GM18909 (cell line): ENCODE measurements at regions not wholly inside any gene's neighbourhood (a gene's known extent, or its start where the extent isn't known, plus 50 kb on each side); places are given as distances from the start of the nearest gene placed in this dataset.
"Not testable (repeated sequence)": the region's sequence is repeated elsewhere in the genome, so short reads cannot be mapped to it uniquely, and the experiment has no call there.

ENCODE experiments used
- ATAC-seq: cut with Tn5 transposase; IDR thresholded peaks from one replicate; pipeline ENCODE4 v1.9.1; 2021; ENCODE audit warnings: mild to moderate bottlenecking; ENCODE audit not compliant: unreplicated experiment, poor library complexity

GRCh38 chr1:56095696-56096665 is 483.4 kb downstream of the PLPP3 start:
- no peak for ATAC-seq

GRCh38 chr1:56094168-56094567 is 485.2 kb downstream of the PLPP3 start:
- ATAC-seq: no peak

GRCh38 chr1:56092684-56093570 is 486.4 kb downstream of the PLPP3 start:
- ATAC-seq: no peak

- not testable (repeated sequence) for ATAC-seq
Observed at GRCh38 chr1:56089826-56090225, 489.5 kb downstream of the PLPP3 start.

- no peak for ATAC-seq
Observed at GRCh38 chr1:56084246-56084645, 495.1 kb downstream of the PLPP3 start.

- ATAC-seq: no peak
Observed at GRCh38 chr1:56081736-56082135, 497.6 kb downstream of the PLPP3 start.

GRCh38 chr1:56081173-56081572 is 498.2 kb downstream of the PLPP3 start:
- no peak for ATAC-seq

- ATAC-seq: no peak
Observed at GRCh38 chr1:56080123-56080522, 499.2 kb downstream of the PLPP3 start.

GRCh38 chr1:56079391-56079790 is 500.0 kb downstream of the PLPP3 start:
- ATAC-seq: no peak

GRCh38 chr1:56077206-56077605 is 502.2 kb downstream of the PLPP3 start:
- ATAC-seq: no peak

GRCh38 chr1:56074007-56074651 is 505.2 kb downstream of the PLPP3 start:
- no peak for ATAC-seq

GRCh38 chr1:56073614-56074006 is 505.8 kb downstream of the PLPP3 start:
- ATAC-seq: no peak

GRCh38 chr1:56073206-56073605 is 506.2 kb downstream of the PLPP3 start:
- ATAC-seq: no peak

- no peak for ATAC-seq
Observed at GRCh38 chr1:56072310-56072709, 507.1 kb downstream of the PLPP3 start.

GRCh38 chr1:56071351-56071750 is 508.0 kb downstream of the PLPP3 start:
- ATAC-seq: no peak

- ATAC-seq: no peak
Observed at GRCh38 chr1:56070601-56071000, 508.8 kb downstream of the PLPP3 start.

- no peak for ATAC-seq
Observed at GRCh38 chr1:56069824-56070223, 509.5 kb downstream of the PLPP3 start.

- ATAC-seq: no peak
Observed at GRCh38 chr1:56068908-56069307, 510.5 kb downstream of the PLPP3 start.

- no peak for ATAC-seq
Observed at GRCh38 chr1:56068210-56068609, 511.2 kb downstream of the PLPP3 start.

GRCh38 chr1:56065729-56066128 is 513.6 kb downstream of the PLPP3 start:
- ATAC-seq: no peak

- ATAC-seq: no peak
Observed at GRCh38 chr1:56064705-56065104, 514.7 kb downstream of the PLPP3 start.
